Adrenal gland (tissue), 5 donors: ENCODE measurements at regions not wholly inside any gene's neighbourhood (a gene's known extent, or its start where the extent isn't known, plus 50 kb on each side); places are given as distances from the start of the nearest gene placed in this dataset.

Source experiments
- CTCF ChIP-seq, 6 experiments: fragments of 450-650 bp in 4 of 6; fragments of 200-600 bp in 2 of 6; sonication (generic) in 1 of 6; IDR thresholded peaks; 1 replicate in 5 of 6; 2 replicates in 1 of 6; pipeline versions ENCODE4 v1.5.1 to v1.8.0; 2016 to 2021; ENCODE audit warnings: antibody characterized with exemption in 6 of 6, mild to moderate bottlenecking in 2 of 6, moderate library complexity in 1 of 6
- POLR2A ChIP-seq, 2 donors: fragments of 450-650 bp; IDR thresholded peaks; one replicate each; pipeline ENCODE4 v1.6.1; 2017; ENCODE audit warnings: antibody characterized with exemption in 2 of 2, mild to moderate bottlenecking in 2 of 2, moderate library complexity in 1 of 2
- donor health status: DM: no; HTN: no; CAD: no.

- TF ChIP-seq CTCF (IDR thresholded peaks at IDR 0.05) (no peak), POLR2A (IDR thresholded peaks at IDR 0.05) (no peak)
These were observed 286.5 kb upstream of the SLC14A2 start for GRCh38 chr18:45328811-45329210.
